ENCODE measurements at regions not wholly inside any gene's neighbourhood (a gene's known extent, or its start where the extent isn't known, plus 50 kb on each side); places are given as distances from the start of the nearest gene placed in this dataset.

DNA sequence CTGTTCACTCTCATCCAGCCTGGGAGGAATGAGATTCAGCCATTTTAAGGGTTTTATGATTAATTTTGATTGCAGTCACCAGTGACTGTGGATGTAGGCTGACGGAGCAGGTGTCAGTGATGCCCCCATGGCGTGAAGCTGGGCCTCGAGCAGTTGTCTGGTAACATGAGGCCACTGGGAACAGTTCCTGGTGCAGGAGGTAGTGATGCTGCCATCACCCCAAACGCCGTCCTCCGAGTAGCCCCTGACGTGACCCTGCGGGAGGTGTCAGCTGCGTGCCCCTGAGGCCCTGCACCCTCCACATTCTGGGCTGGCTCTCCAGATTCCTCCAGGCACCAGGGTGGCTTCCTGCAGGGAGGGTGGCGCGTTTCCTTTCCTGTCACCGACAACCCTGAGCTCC is 277.2 kb downstream of the TEX29 start:
- DNase-seq, result no peak

DNA sequence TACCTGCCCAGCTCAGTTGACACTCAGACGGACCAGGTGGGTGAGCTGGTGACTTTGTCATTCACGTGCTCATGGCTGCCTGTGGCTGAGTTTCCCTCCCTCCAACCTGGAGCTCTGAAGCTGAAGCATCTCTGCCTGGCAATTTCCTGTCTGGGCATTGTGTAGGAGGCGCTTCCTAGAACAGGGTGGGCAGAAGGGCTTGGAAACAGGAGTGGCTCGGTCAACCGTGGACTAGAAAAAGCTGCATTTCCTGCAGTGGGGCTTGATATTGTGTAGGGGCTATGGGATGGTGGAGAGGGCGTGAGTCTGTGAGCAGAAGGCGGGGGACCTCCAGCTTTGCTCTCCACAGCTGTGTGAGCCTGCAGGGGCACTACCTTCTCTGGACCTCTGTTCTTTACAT is 278.3 kb downstream of the TEX29 start:
- DNase-seq, result no peak

DNA sequence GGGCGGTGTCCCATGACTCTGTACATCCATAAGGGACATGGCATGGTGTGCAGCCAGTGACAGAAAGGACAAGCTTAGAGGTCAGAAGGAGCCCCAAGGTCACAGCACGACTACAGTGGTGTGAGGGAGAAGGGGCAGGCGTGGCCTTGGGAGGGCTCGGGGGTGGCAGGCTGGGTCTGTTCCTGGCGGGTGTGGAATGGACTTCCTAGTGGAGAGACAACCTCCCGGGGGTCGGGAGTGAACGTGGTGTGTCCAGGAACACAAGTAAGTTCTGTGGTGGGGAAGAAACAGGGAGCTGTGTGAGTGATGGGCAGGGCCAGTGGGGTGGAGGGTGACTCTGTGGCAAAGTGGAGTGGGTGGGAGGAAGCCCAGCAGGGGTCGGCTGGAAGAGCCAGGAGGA is 279.3 kb downstream of the TEX29 start:
- no peak for DNase-seq

DNA sequence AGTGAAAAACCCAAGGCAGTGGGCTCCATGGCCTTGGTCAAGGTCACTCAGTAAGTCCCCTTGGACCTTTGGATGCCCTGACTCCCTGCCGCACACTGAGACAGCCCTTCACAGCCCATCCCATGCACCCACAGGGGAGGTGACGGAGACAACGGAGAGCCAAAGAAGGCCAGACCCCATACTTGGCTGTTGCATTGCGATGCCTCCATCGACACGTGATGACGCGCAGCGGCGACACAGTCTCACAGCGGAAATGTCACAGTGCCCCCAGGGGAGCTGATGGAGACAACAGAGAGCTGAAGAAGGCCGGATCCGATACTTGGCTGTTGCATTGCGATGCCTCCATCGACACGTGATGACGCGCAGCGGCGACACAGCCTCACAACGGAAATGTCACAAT is 282.4 kb downstream of the TEX29 start:
- DNase-seq, result no peak

DNA sequence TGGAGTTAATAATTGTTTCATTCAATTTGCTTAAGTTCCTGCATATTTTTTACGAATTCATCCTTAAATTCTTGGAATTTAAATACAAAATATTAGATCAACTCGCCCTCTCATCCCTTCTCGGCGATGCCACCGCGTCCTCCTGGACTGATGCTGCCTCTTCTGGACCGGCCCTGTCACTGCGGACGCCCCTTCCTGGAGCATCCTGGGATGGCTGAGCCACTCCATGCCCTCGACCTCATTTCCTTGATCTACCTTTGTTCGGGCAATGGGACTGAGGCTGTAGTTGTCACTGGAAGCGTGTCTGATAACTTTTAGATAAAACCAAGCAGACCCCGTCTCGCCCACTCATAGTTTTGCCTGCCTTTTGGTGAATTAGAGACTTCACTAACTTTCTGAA is 283.7 kb downstream of the TEX29 start:
- no peak for DNase-seq

DNA sequence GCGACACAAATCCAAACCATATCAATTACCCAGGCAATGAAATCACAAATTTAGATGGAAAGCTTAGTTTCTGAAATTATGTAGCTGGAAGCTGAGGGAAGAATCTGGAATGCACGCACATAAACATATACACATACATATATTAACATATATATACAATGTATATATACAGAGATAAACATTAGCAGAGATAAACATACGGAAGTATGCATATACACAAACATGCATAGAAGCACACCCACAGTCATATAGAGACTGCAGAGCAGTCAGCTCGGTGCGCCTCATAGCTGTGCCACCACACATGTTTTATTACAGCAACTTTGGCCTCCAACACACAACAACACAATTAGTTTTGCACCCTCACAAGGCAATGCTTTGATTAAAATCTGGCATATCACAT is 288.1 kb downstream of the TEX29 start:
- no peak for DNase-seq

DNA sequence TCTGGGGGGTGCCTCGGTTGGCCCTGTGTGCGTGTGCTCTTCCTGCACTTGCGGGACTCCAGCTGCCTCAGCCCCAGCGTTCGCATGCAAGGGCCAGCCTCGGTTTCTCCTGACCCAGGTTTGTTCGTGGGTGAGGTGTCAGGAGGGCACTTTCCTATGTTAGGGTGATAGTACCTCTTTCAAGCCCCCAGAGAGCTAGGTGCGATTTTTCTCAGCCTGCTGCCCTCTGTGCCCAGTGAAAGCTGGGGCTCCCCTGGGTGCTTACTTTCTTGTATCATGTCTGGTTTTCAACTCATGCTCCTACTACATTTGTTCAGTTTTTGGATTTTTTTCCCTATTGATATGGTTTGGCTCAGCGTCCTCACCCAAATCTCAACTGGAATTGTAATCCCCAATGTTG is 289.2 kb downstream of the TEX29 start:
- DNase-seq, result no peak

DNA sequence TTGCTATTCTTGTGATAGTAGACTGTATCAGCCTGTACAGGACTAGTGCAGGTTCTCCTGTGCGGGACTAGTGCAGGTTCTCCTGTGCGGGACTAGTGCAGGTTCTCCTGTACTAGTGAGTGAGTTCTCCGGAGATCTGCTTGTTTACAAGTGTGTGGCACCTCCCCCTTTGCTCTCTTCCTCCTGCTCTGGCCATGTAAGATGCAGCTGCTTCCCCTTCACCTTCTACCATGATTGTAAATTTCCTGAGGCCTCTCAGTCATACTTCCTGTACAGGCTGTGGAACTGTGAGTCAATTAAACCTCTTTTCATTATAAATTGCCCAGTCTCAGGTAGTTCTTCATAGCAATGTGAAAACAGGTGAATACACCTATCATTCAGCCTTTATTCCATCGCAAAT is 289.6 kb downstream of the TEX29 start:
- no peak for DNase-seq

DNA sequence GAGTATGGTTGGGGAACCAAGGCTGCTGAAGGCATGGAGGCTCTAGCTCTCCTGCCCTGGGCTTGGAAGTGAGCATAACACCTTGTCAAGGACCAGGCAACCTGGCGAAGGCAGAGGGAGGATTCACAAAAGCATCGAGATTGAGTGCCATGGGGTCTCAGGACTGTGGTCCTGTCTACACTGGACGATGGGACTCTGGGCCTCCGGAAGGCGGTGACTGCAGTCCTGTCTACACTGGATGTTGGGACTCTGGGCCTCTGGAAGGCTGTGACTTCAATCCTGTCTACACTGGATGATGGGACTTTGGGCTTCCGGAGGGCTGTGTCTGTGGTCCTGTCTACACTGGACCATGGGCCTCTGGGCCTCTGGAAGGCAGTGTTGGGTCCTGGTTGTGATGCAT is 290.4 kb downstream of the TEX29 start:
- DNase-seq, result no peak

DNA sequence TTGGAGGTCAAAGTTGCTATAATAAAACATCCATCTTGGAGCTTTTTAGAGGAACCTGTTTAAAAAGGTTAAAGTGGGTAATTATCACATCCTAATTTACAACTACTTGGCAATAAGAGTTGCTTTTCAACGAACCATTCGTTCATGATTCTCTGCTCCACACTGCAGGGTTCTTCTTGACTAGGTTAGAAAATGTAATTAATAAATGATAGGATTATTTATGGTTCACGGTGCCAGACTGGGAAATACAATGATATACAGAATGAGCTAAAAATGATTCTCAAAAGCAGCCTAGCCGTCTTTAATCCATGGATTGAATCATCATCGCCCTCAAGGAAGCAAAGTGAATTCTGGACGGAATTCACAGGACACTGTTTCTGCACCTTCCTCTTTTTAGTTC is 291.2 kb downstream of the TEX29 start:
- no peak for DNase-seq

DNA sequence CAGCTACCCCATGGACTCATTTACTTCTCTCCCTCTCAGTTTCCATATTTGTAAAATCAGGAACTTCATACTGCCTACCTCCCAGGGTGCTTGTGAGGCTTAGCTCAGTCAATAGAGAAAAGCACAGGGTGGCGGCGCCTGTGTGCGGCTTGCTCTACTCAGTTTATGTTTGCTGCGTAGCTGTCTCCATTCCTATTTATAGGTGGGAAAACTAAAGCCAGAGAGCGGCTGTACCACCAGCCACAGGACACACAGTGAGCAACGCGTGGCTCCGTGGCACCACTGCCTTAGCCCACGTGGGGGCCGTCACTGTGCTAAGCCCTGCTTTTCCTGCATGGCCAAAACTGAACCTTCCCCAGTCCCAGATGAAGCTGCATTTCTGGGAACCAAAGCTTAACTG is 292.4 kb downstream of the TEX29 start:
- no peak for DNase-seq

DNA sequence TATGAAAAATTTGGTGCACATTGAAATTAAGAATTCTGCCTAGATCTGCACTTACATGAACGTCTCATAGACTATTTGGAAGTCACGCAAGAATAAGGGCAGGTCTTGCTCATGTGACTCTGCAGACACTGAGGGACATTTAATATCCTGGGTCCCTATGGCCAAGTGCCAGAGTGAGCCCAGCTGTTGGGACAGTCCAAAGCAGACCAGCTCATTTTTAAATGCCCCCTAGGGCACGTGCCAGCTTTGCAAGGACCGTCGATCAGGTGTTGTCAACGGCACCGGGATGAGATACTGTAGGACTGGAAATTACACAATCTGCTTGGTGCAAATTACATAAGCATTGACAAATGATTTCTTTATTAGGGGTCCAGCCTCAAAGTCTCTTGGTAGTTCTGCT is 293.6 kb downstream of the TEX29 start:
- no peak for DNase-seq

DNA sequence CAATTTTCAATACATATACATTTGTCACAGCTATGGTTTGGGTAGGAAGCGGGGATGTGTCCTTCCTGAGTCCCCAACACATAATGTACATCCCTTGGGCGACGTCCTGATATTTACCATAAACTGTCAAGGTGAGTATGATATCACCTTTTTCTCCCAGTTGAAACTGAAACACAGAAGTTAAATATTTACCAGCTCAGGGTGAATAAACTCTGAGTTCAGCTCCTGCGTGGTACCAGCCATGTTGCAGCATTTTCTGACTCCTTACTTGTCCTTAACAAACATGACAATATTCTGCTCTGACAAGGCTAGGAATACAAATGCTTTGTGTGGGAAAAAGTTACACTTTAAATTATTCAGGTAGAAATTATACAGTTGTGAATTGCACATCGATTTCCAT is 294.2 kb downstream of the TEX29 start:
- no peak for DNase-seq

DNA sequence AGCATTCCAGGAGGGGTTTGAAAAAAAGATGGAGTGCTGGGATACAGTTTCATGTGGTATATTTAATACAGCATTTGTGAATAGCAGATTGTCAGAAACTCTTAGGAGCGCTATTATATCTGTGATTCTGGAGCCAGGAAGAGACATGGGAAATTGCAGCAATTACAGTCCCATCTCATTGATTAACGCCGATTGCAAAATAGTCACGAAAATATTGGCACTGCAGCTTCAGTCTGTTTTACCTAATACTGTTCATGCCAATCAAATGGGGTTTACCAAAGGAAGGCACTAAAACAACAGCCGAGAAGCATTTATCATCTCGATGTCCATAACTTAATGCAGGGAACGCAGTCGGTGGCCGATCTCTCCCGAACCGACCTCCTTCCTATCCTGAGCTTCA is 295.8 kb downstream of the TEX29 start:
- DNase-seq, result no peak

DNA sequence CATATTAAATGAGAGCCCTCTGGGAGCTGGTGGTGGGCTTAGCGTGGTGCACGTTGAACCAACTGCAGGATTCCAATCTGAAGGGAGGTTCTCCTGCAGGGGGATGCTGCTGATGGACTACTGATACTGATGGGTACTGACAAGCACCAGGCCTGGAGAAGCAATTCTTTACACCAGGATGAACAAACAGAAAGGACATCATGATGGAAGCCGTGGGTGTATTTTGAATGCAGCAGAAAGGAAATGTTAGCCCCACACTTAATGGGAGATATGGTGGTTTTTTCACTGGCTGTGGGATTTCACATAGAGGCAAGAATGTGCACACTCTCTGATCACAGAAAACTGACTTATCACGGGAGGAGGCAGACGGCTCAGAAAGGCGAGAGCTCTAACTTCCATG is 299.7 kb downstream of the TEX29 start:
- DNase-seq, result no peak

DNA sequence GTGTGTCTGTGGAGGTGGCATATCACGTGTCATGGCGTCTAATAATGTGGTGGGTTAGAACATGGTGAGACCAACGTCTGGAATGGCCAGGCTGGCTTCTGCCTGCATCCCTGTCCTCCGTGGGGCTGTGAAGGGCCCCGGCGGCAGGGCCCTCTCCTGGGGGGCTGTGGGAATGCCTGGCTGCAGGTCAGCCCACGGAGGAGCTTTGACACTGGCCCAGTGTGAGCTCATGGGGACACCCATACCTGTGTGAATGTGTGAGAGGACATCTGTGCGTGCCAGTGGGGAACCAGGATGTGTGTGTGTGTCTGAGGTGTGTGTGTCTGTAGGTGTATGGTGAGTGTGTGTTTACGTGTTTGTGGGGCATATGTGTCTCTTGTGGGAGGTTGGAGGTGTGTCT is 300.1 kb downstream of the TEX29 start:
- DNase-seq, result no peak

DNA sequence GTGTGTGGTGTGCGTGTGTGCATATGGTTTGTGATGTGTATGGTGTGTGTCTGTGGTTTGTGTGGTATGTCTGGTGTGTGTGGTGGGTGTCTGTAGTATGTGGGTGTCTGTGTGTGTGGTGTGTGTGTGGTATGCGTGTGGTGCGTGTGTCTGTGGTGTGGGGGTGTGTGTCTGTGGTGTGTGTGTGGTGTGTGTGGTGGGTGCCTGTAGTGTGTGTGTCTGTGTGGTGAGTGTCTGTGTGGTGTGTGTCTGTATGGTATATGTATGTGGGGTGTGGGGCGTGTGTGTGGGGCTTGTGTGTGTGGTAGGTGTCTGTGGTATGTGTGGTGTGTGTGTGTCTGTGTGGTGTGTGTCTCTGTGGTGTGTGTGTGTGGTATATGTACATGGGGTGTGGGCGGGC is 300.7 kb downstream of the TEX29 start:
- DNase-seq, result no peak

DNA sequence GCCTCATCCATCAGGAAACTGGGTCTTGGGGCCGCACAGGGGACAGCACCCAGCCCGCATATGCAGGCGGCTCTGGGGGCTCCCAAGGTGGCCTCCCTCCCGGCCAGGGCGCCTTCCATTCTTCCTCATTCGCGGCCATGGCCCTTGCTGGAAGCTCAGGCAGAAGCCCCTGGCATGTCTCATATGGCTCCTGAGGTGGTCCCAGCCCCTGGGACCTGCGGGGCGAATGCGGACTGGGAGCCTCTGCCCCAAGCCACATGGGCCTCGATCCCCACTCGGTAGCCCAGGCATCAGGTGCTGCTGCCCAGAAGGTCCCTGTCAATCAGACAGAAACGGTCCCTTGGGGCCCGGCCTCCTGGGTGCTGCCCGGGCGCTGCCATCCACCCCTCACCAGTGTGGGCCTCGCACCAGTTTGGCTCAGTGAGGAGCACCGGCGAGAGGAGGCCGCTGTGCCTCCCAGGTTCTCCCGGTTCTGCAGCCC is 301.6 kb downstream of the TEX29 start:
- DNase-seq, result no peak

DNA sequence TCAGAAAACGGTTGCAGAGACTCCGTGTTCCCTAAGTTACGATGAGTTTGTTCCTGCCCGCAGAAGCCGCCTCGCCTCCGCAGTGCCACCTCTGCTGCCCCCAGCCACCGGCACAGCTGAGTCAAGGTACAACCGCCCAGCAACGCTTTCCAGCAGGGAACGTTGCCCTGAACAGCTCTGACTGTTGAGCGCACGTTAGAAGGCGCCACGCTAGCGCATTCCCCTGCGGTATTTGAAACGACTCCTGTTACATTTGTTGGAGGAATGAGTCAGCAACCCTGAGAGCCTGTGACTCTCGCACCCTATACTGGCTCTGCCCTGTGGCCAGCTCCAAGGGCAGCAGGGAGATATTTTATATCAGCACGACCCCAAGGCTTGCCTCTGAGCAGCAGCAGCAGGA is 302.8 kb downstream of the TEX29 start:
- DNase-seq, result no peak

DNA sequence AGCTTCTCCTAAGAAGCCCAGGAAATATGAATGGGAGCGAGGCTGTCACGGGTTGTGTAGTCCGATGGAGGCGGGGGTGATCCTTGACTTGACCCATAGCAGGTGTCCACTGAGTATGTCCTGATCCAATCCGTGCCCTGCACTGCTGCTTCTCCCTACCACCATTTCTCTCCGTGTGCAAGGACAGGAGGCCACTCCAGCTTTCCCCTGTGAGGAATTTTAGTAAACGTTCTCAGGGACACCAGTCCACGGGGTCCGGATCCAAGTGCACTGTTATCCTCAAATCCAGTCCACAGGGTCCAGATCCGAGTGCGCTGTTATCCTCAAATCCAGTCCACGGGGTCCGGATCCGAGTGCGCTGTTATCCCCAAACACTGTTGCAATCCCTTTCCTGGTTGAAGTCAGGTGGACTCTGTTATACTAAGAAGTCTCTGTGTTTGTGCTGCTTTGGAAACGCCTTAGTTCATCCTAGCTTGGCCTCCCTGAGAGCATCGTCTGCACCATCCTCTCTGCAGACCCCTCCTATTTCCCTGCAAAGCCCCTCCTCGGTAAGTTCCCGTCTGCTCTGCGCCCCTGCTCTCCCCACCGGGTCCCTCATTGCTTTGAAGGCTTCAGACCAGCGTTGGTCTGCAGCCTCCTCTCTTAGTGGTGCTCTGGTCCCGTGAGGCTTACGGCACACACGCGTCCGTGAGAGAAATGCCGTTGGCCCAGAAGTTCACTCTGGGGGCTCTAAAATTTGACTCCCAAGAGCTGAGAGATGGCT is 303.5 kb downstream of the TEX29 start:
- DNase-seq, result no peak

DNA sequence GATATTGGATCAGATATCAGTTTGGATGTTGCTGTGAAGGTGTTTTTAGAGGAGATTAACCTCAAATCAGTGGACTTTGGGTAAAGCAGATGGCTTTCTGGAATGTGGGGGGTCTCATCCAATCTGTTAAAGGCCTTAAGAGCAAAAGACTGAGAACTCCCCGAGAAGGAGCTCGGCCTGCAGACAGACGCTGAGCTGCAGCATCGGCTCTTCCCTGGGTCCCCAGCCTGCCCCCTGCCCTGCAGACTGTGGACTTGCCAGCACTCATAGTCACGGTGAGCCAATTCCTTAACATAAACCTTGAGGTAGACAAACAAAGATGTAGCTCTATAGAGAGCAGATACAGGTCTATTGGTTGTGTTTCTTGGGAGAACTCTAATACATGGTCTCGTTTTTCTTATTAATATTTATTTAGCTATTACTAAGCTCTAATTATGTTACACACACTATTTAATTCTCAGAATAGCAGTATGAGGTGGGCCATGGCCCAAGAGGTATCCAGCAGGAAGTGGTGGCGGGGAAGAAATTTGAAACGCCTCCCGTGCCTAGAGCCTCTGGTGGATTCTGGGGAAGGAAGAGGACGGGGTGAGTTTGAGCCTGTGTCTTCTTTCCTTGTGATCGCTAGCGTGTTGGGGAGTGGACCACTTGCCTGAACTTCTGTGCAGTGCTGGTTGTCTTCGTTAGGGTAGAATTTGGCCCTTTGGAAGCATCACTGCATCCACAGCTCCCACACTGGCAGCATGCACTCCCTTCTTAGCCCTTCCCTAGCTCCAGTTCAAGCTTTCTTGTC is 305.3 kb downstream of the TEX29 start:
- DNase-seq, result no peak

DNA sequence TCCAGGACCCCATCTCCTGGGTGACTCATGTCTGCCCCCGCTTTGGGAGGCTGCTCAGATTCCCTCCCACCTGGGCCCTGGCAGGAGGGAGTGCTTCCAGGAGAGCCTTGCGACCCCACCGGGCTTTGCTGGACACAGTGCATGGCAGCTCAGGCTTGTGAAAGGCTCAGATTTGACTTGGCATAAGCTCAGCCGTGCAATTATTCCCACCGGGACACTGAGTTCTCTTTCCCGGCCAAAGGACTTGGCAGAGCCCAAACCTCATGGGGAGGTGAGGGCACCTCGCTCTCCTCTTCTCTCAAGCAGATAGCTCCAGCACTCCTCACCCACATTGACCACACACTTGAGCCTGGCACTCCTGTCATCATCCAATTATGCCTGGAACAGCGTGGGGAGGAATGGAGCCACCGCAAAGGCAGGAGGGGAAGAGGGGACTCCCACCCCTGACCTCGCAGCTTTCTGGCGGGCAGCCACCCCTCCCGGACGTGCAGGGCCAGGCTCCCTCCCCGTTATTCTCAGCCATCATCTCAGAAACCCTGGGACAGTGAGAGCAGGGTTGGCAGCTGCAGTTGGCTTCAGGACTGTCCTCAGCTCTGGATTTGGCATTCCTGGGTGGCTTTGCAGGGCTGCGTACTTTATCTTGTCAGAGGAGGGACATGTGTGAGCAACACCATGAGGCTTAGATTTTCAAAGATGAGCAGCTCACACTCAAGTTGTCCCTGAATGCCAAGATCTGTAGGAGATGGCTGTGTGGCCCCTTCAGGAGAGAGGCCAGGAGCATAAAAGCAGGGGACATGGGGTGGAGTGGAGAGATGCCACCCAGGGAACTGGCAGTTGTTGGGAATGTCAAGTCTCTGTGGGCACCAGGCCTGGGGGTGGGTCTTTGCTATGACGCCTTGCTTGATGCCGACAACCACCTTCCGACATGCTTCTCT is 306.2 kb downstream of the TEX29 start:
- DNase-seq, result no peak

DNA sequence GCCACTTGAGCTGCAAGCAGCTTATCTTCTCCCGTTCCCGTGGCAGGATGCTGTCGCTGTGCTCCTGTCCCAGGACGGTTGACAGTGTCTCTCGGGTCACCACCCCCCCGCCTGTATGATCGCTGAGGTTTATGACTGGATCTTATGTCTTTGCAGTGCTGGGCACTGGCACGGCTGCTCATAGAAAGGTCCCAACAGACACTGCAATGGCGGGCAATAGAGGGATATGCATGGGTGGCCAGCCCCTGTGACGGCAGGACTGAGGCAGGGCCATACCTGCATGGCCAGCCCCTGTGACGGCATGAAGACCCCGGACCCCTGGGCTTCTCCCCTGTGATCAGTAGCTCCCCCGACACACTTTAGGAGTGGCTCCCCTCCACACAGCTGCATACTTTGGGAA is 307.2 kb downstream of the TEX29 start:
- DNase-seq, result no peak

All from activated CD4-positive, alpha-beta T cell treated with anti-CD3 and anti-CD28 coated beads, Interleukin-2, amount 50 U/mL, for 48 hours (primary cell).